Cardiac muscle cell (in vitro differentiated cells and primary cell): ENCODE measurements at regions not wholly inside any gene's neighbourhood (a gene's known extent, or its start where the extent isn't known, plus 50 kb on each side); places are given as distances from the start of the nearest gene placed in this dataset.

Experiments used
- DNase-seq, 2 donors: peaks; one replicate each; pipeline versions ENCODE4 v3.0.0 to v3.0.0-alpha.2; 2010 to 2017; ENCODE audit warnings: low read depth in 1 of 2, low spot score in 1 of 2
- H3K27ac ChIP-seq: fragments of 200-600 bp; sonication (generic); 2 replicates; pipeline ENCODE4 v1.5.1; 2016
- H3K27me3 ChIP-seq: fragments of 200-600 bp; sonication (generic); 2 replicates; pipeline ENCODE4 v1.6.0; 2016; ENCODE audit warnings: control low read depth
- H3K36me3 ChIP-seq: fragments of 200-600 bp; sonication (generic); 2 replicates; pipeline ENCODE4 v1.5.1; 2016; ENCODE audit warnings: control low read depth
- H3K4me1 ChIP-seq: fragments of 200-600 bp; sonication (generic); 2 replicates; pipeline ENCODE4 v1.8.1; 2017; ENCODE audit warnings: low read depth, mild to moderate bottlenecking, mixed run types
- H3K4me3 ChIP-seq: fragments of 200-600 bp; sonication (generic); 2 replicates; pipeline ENCODE4 v1.5.1; 2016; ENCODE audit warnings: mild to moderate bottlenecking
- H3K9me3 ChIP-seq: fragments of 200-600 bp; sonication (generic); 2 replicates; pipeline ENCODE4 v1.5.1; 2017; ENCODE audit warnings: low read depth, mild to moderate bottlenecking, control low read depth
- CTCF ChIP-seq: IDR thresholded peaks from 2 replicates; pipeline ENCODE4 v1.5.1; 2012; ENCODE audit warnings: low read depth, mild to moderate bottlenecking, low read length

GRCh38 chr16:9436175-9436574, 344.7 kb downstream of the HAPSTR1 start:
- no peaks in the 10 kb centered on the region for H3K4me1 ChIP-seq
- H3K27me3 ChIP-seq, result no peaks in the 10 kb centered on the region
- H3K27ac ChIP-seq, result no peak overlapping the region
- no peaks in the 10 kb centered on the region for H3K9me3 ChIP-seq
- H3K4me3 ChIP-seq, result no peak overlapping the region
- DNase-seq, result no peak
- no peaks in the 10 kb centered on the region for H3K36me3 ChIP-seq
- TF ChIP-seq CTCF, result no peak

GRCh38 chr16:9437115-9437514, 345.7 kb downstream of the HAPSTR1 start:
- no peak for TF ChIP-seq CTCF
- Histone ChIP-seq H3K4me3 (no peak overlapping the region), H3K27ac (no peak overlapping the region), H3K27me3 (no peaks in the 10 kb centered on the region), H3K4me1 (no peaks in the 10 kb centered on the region), H3K9me3 (no peaks in the 10 kb centered on the region), H3K36me3 (no peaks in the 10 kb centered on the region)
- DNase-seq, result no peak

- H3K4me1 ChIP-seq, result no peaks in the 10 kb centered on the region
- H3K36me3 ChIP-seq, result no peaks in the 10 kb centered on the region
- no peak overlapping the region for H3K4me3 ChIP-seq
- H3K27ac ChIP-seq, result no peak overlapping the region
- H3K27me3 ChIP-seq, result no peaks in the 10 kb centered on the region
- no peak for TF ChIP-seq CTCF
- no peak for DNase-seq
- H3K9me3 ChIP-seq, result no peaks in the 10 kb centered on the region
Observed at GRCh38 chr16:9438991-9439390, 347.5 kb downstream of the HAPSTR1 start.

DNA sequence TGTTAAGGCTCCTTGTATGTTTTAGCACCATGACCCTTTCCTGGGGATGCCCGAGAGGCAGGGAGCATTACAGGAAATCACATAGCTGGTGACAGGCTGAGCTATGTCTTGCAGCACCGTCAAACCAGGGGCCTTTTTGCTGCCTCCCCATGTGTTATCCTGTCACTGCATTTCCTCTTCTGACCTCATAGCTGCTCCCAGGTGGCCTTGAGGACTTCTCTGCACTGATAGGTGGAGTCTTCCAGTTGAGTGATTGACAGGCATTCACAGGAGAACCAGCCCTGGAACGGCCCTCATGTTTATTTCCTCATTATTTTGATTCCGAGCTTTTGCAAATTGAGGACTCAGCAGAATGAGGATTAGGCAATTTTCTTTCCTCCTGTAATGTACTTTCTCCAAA, 349.6 kb downstream of the HAPSTR1 start:
- no peaks in the 10 kb centered on the region for H3K36me3 ChIP-seq
- H3K27me3 ChIP-seq, result no peaks in the 10 kb centered on the region
- H3K27ac ChIP-seq, result no peak overlapping the region
- no peak for DNase-seq
- TF ChIP-seq CTCF, result no peak
- H3K9me3 ChIP-seq, result no peaks in the 10 kb centered on the region
- no peaks in the 10 kb centered on the region for H3K4me1 ChIP-seq
- no peak overlapping the region for H3K4me3 ChIP-seq

- no peaks in the 10 kb centered on the region for H3K9me3 ChIP-seq
- H3K4me3 ChIP-seq, result no peak overlapping the region
- TF ChIP-seq CTCF, result no peak
- peaks cover 7% of the 10 kb centered on the region for H3K4me1 ChIP-seq
- H3K27ac ChIP-seq, result no peak overlapping the region
- no peak for DNase-seq
- no peaks in the 10 kb centered on the region for H3K36me3 ChIP-seq
- H3K27me3 ChIP-seq, result no peaks in the 10 kb centered on the region
Observed at GRCh38 chr16:9443864-9444263, 352.4 kb downstream of the HAPSTR1 start.

- no peak for TF ChIP-seq CTCF
- Histone ChIP-seq H3K27me3 (no peaks in the 10 kb centered on the region), H3K27ac (no peak overlapping the region), H3K9me3 (no peaks in the 10 kb centered on the region), H3K36me3 (no peaks in the 10 kb centered on the region), H3K4me3 (no peak overlapping the region), H3K4me1 (peaks cover 7% of the 10 kb centered on the region)
- no peak for DNase-seq
Observed at GRCh38 chr16:9446471-9447194, 355.2 kb downstream of the HAPSTR1 start.
